ENCODE measurements at regions not wholly inside any gene's neighbourhood (a gene's known extent, or its start where the extent isn't known, plus 50 kb on each side); places are given as distances from the start of the nearest gene placed in this dataset.

DNA sequence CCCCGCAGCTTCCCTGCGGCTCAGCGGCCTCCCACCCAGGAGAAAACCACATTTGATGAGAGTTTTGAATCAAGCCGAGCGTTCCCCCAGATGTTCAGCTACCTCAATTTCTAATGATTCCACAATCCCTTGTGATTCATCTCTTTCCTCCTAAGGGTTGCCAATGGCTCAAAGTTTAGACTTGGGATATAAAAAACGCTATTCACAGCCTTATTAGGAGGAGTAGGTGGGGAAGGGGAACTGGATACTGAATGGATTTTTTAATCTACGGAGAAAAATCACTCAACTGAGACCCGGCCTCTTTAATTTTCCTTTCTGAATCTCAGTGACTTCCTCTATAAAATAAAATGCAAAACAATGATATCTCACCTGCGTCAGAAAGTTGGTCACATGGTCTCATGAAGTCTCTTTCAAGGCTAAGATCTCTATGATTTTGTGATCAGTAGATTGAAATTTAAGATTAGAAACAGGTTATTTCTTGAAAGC, 192.6 kb upstream of the TCF4 start:
- POLR2A ChIA-PET, result no interaction called here
- SMC1A ChIA-PET (ENCODE audit: uncharacterized antibody, unreplicated experiment), result no interaction called here
- Histone ChIP-seq H2AFZ (ENCODE audit: control insufficient read depth, low read depth, low read length) (no peak overlapping the region), H4K20me1 (ENCODE audit: control insufficient read depth, insufficient read depth) (no peaks in the 10 kb centered on the region), H3K4me1 (ENCODE audit: control insufficient read depth, insufficient read depth, low read length) (no peaks in the 10 kb centered on the region), H3K9ac (ENCODE audit: control insufficient read depth, insufficient read depth, low read length) (no peak overlapping the region), H3K4me3 (no peak overlapping the region), H3K27ac (ENCODE audit: control insufficient read depth, insufficient read depth) (no peak overlapping the region), H3K79me2 (ENCODE audit: control insufficient read depth, insufficient read depth, low read length) (no peaks in the 10 kb centered on the region), H3K27me3 (replicated peaks in 1 of 2; ENCODE audit: control insufficient read depth in 2 of 2, insufficient read depth in 2 of 2, low read length in 1 of 2) (peaks cover 0 to 23% of the 10 kb centered on the region in 2 experiments; a peak in 3 of 4 replicates), H3K4me2 (ENCODE audit: control insufficient read depth, insufficient read depth) (0 out of 2 replicates have a peak overlapping the region, but pooled peaks have one; percentile 48), H3K36me3 (ENCODE audit: control insufficient read depth in 2 of 2, insufficient read depth in 2 of 2, low read length in 1 of 2) (no peaks in the 10 kb centered on the region), H3K9me3 (replicated peaks; ENCODE audit: control insufficient read depth, insufficient read depth, low read length) (no peaks in the 10 kb centered on the region)
- RAD21 ChIA-PET (ENCODE audit: unreplicated experiment), result no interaction called here
- no peak for FAIRE-seq
- 12% methylated on average over 9 of the region's 9 CpGs for WGBS (ENCODE audit: insufficient coverage, insufficient replicate concordance, low lambda C conversion rate, missing lambda C conversion rate)
- no peak for DNase-seq (ENCODE audit: low read depth, low spot score)
- in situ Hi-C loops (cut with MboI) (no loop called here), intact Hi-C loops (cut with micrococcal nuclease; ENCODE audit: unreplicated experiment) (loop anchor here (1.0 kb wide), 1 partner anchor 365 kb away; no protein-coding TSS in a partner anchor)
- ATAC-seq, result no peak
- BruUV-seq (replicated peaks), result no TSS peak
- CTCF ChIA-PET, result no interaction called here
- TF ChIP-seq ASH2L (IDR thresholded peaks at IDR 0.05; ENCODE audit: borderline replicate concordance, low read depth), result no peak
- no peak for TF ChIP-seq CREB1 (IDR thresholded peaks at IDR 0.05; ENCODE audit: low read depth)
- TF ChIP-seq, protein P1, sequence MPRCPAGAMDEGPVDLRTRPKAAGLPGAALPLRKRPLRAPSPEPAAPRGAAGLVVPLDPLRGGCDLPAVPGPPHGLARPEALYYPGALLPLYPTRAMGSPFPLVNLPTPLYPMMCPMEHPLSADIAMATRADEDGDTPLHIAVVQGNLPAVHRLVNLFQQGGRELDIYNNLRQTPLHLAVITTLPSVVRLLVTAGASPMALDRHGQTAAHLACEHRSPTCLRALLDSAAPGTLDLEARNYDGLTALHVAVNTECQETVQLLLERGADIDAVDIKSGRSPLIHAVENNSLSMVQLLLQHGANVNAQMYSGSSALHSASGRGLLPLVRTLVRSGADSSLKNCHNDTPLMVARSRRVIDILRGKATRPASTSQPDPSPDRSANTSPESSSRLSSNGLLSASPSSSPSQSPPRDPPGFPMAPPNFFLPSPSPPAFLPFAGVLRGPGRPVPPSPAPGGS (IDR thresholded peaks at IDR 0.05; ENCODE audit: borderline replicate concordance, insufficient read depth, low read depth, low read length, poor library complexity, severe bottlenecking), result no peak
- TF ChIP-seq E4F1 (IDR thresholded peaks at IDR 0.05; ENCODE audit: borderline replicate concordance, partially characterized antibody), result no peak
- TF ChIP-seq ELK1 (IDR thresholded peaks at IDR 0.05; ENCODE audit: low read depth, low read length), result no peak
- TF ChIP-seq PAX8 (IDR thresholded peaks at IDR 0.05), result no peak
- no peak for TF ChIP-seq ZNF207 (IDR thresholded peaks at IDR 0.05; ENCODE audit: borderline replicate concordance)
- no peak for TF ChIP-seq TCF3 (IDR thresholded peaks at IDR 0.05; ENCODE audit: borderline replicate concordance, insufficient read depth, low read depth, low read length)
- no peak for TF ChIP-seq SIN3A (IDR thresholded peaks at IDR 0.05; ENCODE audit: low read depth, low read length)
- no peak for TF ChIP-seq RAD51 (IDR thresholded peaks at IDR 0.05)
- no peak for TF ChIP-seq TARDBP (IDR thresholded peaks at IDR 0.05; ENCODE audit: borderline replicate concordance)
- no peak for TF ChIP-seq REST (IDR thresholded peaks at IDR 0.05; ENCODE audit: low read depth, low read length)
- no peak for TF ChIP-seq CEBPB (IDR thresholded peaks at IDR 0.05; ENCODE audit: borderline replicate concordance in 1 of 2, low read depth in 2 of 2, low read length in 2 of 2)
